ENCODE measurements at regions not wholly inside any gene's neighbourhood (a gene's known extent, or its start where the extent isn't known, plus 50 kb on each side); places are given as distances from the start of the nearest gene placed in this dataset.

- no peak for DNase-seq
- H2BK20ac ChIP-seq (ENCODE audit: low read depth, low read length, poor library complexity, severe bottlenecking) = no peak overlapping the region
- WGBS (ENCODE audit: extremely low coverage, insufficient read length, low lambda C conversion rate) = no CpG with 5 or more reads among the region's 2 CpGs
These were observed 1503.0 kb upstream of the CDH8 start for GRCh38 chr16:63539276-63539675.

More at GRCh38 chr16:63539276-63539675, 1503.0 kb upstream of the CDH8 start:
- H3K27me3 ChIP-seq (ENCODE audit: insufficient read depth, low read length) = no peaks in the 10 kb centered on the region
- H4K91ac ChIP-seq (ENCODE audit: insufficient read length, low read depth, low read length) = no peak overlapping the region
- H3K9ac ChIP-seq (ENCODE audit: extremely low read depth, insufficient read length, low read length) = no peak overlapping the region
- no peak overlapping the region for H3K23ac ChIP-seq (ENCODE audit: insufficient read length, low read depth, low read length)
- no peak overlapping the region for H3K14ac ChIP-seq (ENCODE audit: insufficient read depth, low read length)
- H3K56ac ChIP-seq (ENCODE audit: insufficient read length, low read depth, low read length) = no peak overlapping the region
- H3K23me2 ChIP-seq (ENCODE audit: insufficient read length, low read depth, low read length, poor library complexity, severe bottlenecking) = no peaks in the 10 kb centered on the region
- H2AFZ ChIP-seq (ENCODE audit: low read length) = no peak overlapping the region
- no peak overlapping the region for H3K4ac ChIP-seq (ENCODE audit: low read depth, low read length)
- no peaks in the 10 kb centered on the region for H3K79me2 ChIP-seq (ENCODE audit: insufficient read depth, low read length)
- no peaks in the 10 kb centered on the region for H4K20me1 ChIP-seq (ENCODE audit: control insufficient read depth, insufficient read depth, insufficient read length)
- TF ChIP-seq, protein P1, sequence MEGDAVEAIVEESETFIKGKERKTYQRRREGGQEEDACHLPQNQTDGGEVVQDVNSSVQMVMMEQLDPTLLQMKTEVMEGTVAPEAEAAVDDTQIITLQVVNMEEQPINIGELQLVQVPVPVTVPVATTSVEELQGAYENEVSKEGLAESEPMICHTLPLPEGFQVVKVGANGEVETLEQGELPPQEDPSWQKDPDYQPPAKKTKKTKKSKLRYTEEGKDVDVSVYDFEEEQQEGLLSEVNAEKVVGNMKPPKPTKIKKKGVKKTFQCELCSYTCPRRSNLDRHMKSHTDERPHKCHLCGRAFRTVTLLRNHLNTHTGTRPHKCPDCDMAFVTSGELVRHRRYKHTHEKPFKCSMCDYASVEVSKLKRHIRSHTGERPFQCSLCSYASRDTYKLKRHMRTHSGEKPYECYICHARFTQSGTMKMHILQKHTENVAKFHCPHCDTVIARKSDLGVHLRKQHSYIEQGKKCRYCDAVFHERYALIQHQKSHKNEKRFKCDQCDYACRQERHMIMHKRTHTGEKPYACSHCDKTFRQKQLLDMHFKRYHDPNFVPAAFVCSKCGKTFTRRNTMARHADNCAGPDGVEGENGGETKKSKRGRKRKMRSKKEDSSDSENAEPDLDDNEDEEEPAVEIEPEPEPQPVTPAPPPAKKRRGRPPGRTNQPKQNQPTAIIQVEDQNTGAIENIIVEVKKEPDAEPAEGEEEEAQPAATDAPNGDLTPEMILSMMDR (conservative IDR thresholded peaks at IDR 0.05) = no peak
- H3K18ac ChIP-seq (ENCODE audit: insufficient read length, low read depth, low read length) = no peak overlapping the region
- Mint-ChIP-seq H3K9me3 (peaks cover 0 to 1% of the 10 kb centered on the region in 2 experiments; a peak in 2 of 5 replicates), H3K27ac (no peak overlapping the region), H3K27me3 (ENCODE audit: low read depth) (no peaks in the 10 kb centered on the region), H3K4me3 (no peak overlapping the region), H3K4me1 (peaks cover 21 to 24% of the 10 kb centered on the region in 2 experiments), H3K36me3 (ENCODE audit: insufficient read depth in 1 of 3, low read depth in 3 of 3) (peaks cover 0 to 2% (median 0%) of the 10 kb centered on the region in 3 experiments; a peak in 2 of 7 replicates)
- no peaks in the 10 kb centered on the region for H3K9me3 ChIP-seq (ENCODE audit: control insufficient read depth, low read depth, low read length)
- no peak overlapping the region for H3K27ac ChIP-seq (ENCODE audit: insufficient read length, low read depth, low read length)
- no peak overlapping the region for H4K5ac ChIP-seq (ENCODE audit: insufficient read length, low read depth, low read length)
- no peak overlapping the region for H3T11ph ChIP-seq (ENCODE audit: low read length)
- no peak overlapping the region for H2BK120ac ChIP-seq (ENCODE audit: low read depth, low read length, poor library complexity, severe bottlenecking)
- H2BK12ac ChIP-seq (ENCODE audit: insufficient read length, low read depth, low read length) = no peak overlapping the region
- H3K79me1 ChIP-seq (ENCODE audit: insufficient read depth, low read depth, low read length, poor library complexity, severe bottlenecking) = no peaks in the 10 kb centered on the region
- no peak overlapping the region for H4K8ac ChIP-seq (replicated peaks; ENCODE audit: insufficient read length, low read depth, low read length)
- no peak overlapping the region for H2AK5ac ChIP-seq (ENCODE audit: insufficient read length, low read length)
- no peak overlapping the region for H2BK5ac ChIP-seq (ENCODE audit: insufficient read length, low read length)
- no peak overlapping the region for H3K4me2 ChIP-seq (ENCODE audit: insufficient read depth, insufficient read length, low read length)
- no peak overlapping the region for H2BK15ac ChIP-seq (ENCODE audit: low read depth, low read length)
- no peaks in the 10 kb centered on the region for H3K4me1 ChIP-seq (ENCODE audit: insufficient read depth, low read length)

All from H9 (cell line).